SU-DHL-6 (cell line): ENCODE measurements at regions not wholly inside any gene's neighbourhood (a gene's known extent, or its start where the extent isn't known, plus 50 kb on each side); places are given as distances from the start of the nearest gene placed in this dataset.

Experiments
- H2AFZ ChIP-seq: fragments of 200-600 bp; sonication (generic); 2 replicates; pipeline ENCODE4 v1.6.1; 2014; ENCODE audit warnings: low read depth, mild to moderate bottlenecking, moderate library complexity, mixed read lengths, antibody characterized with exemption, low read length; ENCODE audit not compliant: severe bottlenecking
- H3F3A ChIP-seq: fragments of 200-600 bp; shearing (Covaris generic); 2 replicates; pipeline ENCODE4 v1.6.0; 2016; ENCODE audit warnings: antibody characterized with exemption, mild to moderate bottlenecking; ENCODE audit not compliant: insufficient read depth
- H3K27ac ChIP-seq: fragments of 200-600 bp; sonication (generic); 2 replicates; pipeline ENCODE4 v1.5.1; 2016; ENCODE audit warnings: low read depth, mild to moderate bottlenecking, low read length, moderate library complexity, mixed read lengths
- H3K27me3 ChIP-seq: fragments of 200-600 bp; sonication (generic), shearing (Covaris generic); 2 replicates; pipeline ENCODE4 v1.6.0; 2014; ENCODE audit warnings: mild to moderate bottlenecking, low read length
- H3K36me3 ChIP-seq: fragments of 200-600 bp; sonication (generic); 2 replicates; pipeline ENCODE4 v1.6.1; 2014; ENCODE audit warnings: mild to moderate bottlenecking, low read length, mixed read lengths
- H3K4me2 ChIP-seq: fragments of 300-600, 200-600 bp; shearing (Covaris generic), sonication (generic); 2 replicates; pipeline ENCODE4 v1.6.0; 2014; ENCODE audit warnings: low read length, low read depth, mild to moderate bottlenecking; ENCODE audit not compliant: poor library complexity, severe bottlenecking
- H3K4me3 ChIP-seq: fragments of 200-600 bp; sonication (generic); 2 replicates; pipeline ENCODE4 v1.5.1; 2014; ENCODE audit warnings: antibody characterized with exemption, low read length, mild to moderate bottlenecking, mixed read lengths; ENCODE audit not compliant: insufficient read depth, poor library complexity, severe bottlenecking
- H3K79me2 ChIP-seq: fragments of 200-600 bp; sonication (generic); 2 replicates; pipeline ENCODE4 v1.6.1; 2014; ENCODE audit warnings: mild to moderate bottlenecking, low read length, moderate library complexity; ENCODE audit not compliant: insufficient read depth
- H3K9ac ChIP-seq: fragments of 200-600 bp; sonication (generic); 2 replicates; pipeline ENCODE4 v1.7.0; 2014; ENCODE audit warnings: mild to moderate bottlenecking, low read length
- H3K9me2 ChIP-seq: fragments of 200-600 bp; sonication (generic); replicated peaks from 2 replicates; pipeline ENCODE4 v1.6.1; 2014; ENCODE audit warnings: low read length; ENCODE audit not compliant: insufficient read depth
- H3K9me3 ChIP-seq: fragments of 200-600 bp; sonication (generic); 2 replicates; pipeline ENCODE4 v1.6.1; 2014; ENCODE audit warnings: low read length, mixed read lengths; ENCODE audit not compliant: insufficient read depth
- H4K20me1 ChIP-seq: fragments of 200-600 bp; sonication (generic); 2 replicates; pipeline ENCODE4 v1.6.1; 2014; ENCODE audit warnings: low read depth, mild to moderate bottlenecking, antibody characterized with exemption, low read length, moderate library complexity, mixed read lengths
- EZH2phosphoT487 ChIP-seq: fragments of 200-600 bp; sonication (generic), shearing (Covaris generic); conservative IDR thresholded peaks from 2 replicates; pipeline ENCODE4 v1.6.1; 2018; ENCODE audit warnings: mild to moderate bottlenecking, antibody characterized with exemption, low read length, moderate library complexity, mixed read lengths
- TF ChIP-seq, protein P1 (sequence below): fragments of 200-600 bp; sonication (generic); IDR thresholded peaks from one replicate; pipeline ENCODE4 v1.5.1; 2017; ENCODE audit warnings: antibody characterized with exemption, mild to moderate bottlenecking, low read length, moderate library complexity; ENCODE audit not compliant: insufficient read depth, poor library complexity, severe bottlenecking

DNA sequence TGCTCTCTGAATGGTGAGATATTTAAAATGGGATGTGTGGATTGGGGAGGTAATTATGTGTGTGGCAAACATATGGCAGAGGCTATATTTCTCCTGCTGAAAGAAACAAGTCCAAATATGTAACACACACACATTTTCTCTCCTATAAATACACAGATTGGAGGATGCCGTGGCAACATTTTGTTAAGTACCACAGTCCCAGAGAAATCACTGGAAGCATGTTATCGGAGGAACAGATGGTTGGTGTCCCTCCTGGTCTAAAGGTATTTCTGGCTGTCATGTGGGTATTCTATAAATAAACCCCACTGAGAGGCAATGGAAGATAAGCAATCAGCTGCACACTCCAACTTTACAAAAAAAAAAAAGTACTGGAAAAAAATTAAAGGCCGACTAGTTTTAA is 528.3 kb upstream of the BOD1L1 start:
- no peak for TF ChIP-seq EZH2phosphoT487
- TF ChIP-seq, protein P1, sequence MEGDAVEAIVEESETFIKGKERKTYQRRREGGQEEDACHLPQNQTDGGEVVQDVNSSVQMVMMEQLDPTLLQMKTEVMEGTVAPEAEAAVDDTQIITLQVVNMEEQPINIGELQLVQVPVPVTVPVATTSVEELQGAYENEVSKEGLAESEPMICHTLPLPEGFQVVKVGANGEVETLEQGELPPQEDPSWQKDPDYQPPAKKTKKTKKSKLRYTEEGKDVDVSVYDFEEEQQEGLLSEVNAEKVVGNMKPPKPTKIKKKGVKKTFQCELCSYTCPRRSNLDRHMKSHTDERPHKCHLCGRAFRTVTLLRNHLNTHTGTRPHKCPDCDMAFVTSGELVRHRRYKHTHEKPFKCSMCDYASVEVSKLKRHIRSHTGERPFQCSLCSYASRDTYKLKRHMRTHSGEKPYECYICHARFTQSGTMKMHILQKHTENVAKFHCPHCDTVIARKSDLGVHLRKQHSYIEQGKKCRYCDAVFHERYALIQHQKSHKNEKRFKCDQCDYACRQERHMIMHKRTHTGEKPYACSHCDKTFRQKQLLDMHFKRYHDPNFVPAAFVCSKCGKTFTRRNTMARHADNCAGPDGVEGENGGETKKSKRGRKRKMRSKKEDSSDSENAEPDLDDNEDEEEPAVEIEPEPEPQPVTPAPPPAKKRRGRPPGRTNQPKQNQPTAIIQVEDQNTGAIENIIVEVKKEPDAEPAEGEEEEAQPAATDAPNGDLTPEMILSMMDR, result no peak
- no peaks in the 10 kb centered on the region for H3K9me3 ChIP-seq
- no peak overlapping the region for H3K27ac ChIP-seq
- H3K36me3 ChIP-seq, result no peaks in the 10 kb centered on the region
- no peak overlapping the region for H3K4me2 ChIP-seq
- no peaks in the 10 kb centered on the region for H3K79me2 ChIP-seq
- H2AFZ ChIP-seq, result no peak overlapping the region
- H3K9ac ChIP-seq, result no peak overlapping the region
- H3F3A ChIP-seq, result no peaks in the 10 kb centered on the region
- no peaks in the 10 kb centered on the region for H3K27me3 ChIP-seq
- no peaks in the 10 kb centered on the region for H4K20me1 ChIP-seq
- no peaks in the 10 kb centered on the region for H3K9me2 ChIP-seq
- no peak overlapping the region for H3K4me3 ChIP-seq

GRCh38 chr4:14157262-14157661 is 529.7 kb upstream of the BOD1L1 start:
- Histone ChIP-seq H2AFZ (no peak overlapping the region), H3K4me2 (no peak overlapping the region), H3K9ac (no peak overlapping the region), H3K9me2 (no peaks in the 10 kb centered on the region), H3K79me2 (no peaks in the 10 kb centered on the region), H3K27ac (no peak overlapping the region), H3K4me3 (no peak overlapping the region), H3K36me3 (no peaks in the 10 kb centered on the region), H3K9me3 (no peaks in the 10 kb centered on the region), H3K27me3 (no peaks in the 10 kb centered on the region), H3F3A (no peaks in the 10 kb centered on the region), H4K20me1 (no peaks in the 10 kb centered on the region)
- TF ChIP-seq, protein P1, result no peak
- TF ChIP-seq EZH2phosphoT487, result no peak

DNA sequence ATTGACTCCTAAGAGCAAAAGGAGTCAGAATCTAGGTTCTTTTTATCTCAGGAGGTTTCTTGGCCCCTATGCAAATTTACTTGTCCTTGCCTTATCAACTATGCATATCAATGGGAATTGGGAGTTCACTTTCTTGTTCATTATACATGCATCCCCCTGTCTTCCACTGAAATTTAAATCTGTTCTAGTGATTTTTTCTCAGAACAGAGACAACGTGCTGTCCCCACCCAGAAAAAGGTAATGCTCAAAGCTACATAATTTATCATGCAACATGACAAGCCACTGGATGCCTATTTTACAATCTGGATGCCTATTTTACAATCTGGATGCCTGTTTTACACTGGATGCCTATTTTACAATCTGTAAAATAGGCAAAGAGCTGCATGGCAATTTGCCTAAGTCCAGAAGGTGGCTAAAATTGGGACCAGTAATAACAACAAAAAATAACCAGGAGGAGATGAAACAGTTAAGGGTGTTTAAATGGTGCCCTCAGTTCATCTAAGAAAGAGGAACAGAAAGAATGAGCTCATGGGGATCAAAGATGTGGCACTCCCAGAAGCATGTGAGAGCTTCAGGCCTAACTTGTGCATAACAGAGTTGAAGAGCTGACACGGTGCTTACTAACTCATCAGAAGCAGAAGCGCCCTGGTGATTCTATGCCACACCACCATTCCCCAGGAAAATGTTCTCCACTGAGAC is 537.8 kb upstream of the BOD1L1 start:
- no peak overlapping the region for H3K27ac ChIP-seq
- no peak overlapping the region for H3K9ac ChIP-seq
- no peak overlapping the region for H3K4me2 ChIP-seq

More for the DNA sequence above, 537.8 kb upstream of the BOD1L1 start:
- H3K4me3 ChIP-seq, result no peak overlapping the region
- no peaks in the 10 kb centered on the region for H3F3A ChIP-seq
- H3K36me3 ChIP-seq, result no peaks in the 10 kb centered on the region
- H4K20me1 ChIP-seq, result no peaks in the 10 kb centered on the region
- no peaks in the 10 kb centered on the region for H3K9me3 ChIP-seq
- H3K79me2 ChIP-seq, result no peaks in the 10 kb centered on the region
- TF ChIP-seq EZH2phosphoT487, result no peak
- TF ChIP-seq, protein P1, result no peak
- no peaks in the 10 kb centered on the region for H3K9me2 ChIP-seq
- no peak overlapping the region for H2AFZ ChIP-seq
- H3K27me3 ChIP-seq, result no peaks in the 10 kb centered on the region
